ENCODE measurements at regions not wholly inside any gene's neighbourhood (a gene's known extent, or its start where the extent isn't known, plus 50 kb on each side); places are given as distances from the start of the nearest gene placed in this dataset.

GRCh38 chr2:8021921-8022320, 659.9 kb upstream of the ID2 start:
- no peaks in the 10 kb centered on the region for H3K4me1 ChIP-seq
- H3K4me2 ChIP-seq: no peak overlapping the region
- no peak overlapping the region for H2AFZ ChIP-seq (replicated peaks)
- Mint-ChIP-seq H3K9me3 (no peaks in the 10 kb centered on the region), H3K36me3 (no peaks in the 10 kb centered on the region), H3K4me3 (no peak overlapping the region), H3K27ac (no peak overlapping the region), H3K4me1 (peaks cover under 1% of the 10 kb centered on the region), H3K27me3 (ENCODE audit: insufficient read depth, low read depth) (peaks cover 2% of the 10 kb centered on the region)
- H3F3A ChIP-seq (ENCODE audit: low read depth): no peaks in the 10 kb centered on the region
- no peaks in the 10 kb centered on the region for H3K79me2 ChIP-seq (ENCODE audit: low read depth)
- H3K27me3 ChIP-seq: no peaks in the 10 kb centered on the region
- TF ChIP-seq EZH2 (IDR thresholded peaks at IDR 0.05): no peak
- no peak for TF ChIP-seq EZH2phosphoT487 (IDR thresholded peaks at IDR 0.05)
- no peak for TF ChIP-seq CTCF (IDR thresholded peaks at IDR 0.05)
- no peak overlapping the region for H3K4me3 ChIP-seq
- H3K9me3 ChIP-seq (ENCODE audit: low read depth): no peaks in the 10 kb centered on the region
- no peak for DNase-seq (ENCODE audit: low spot score)
- no peaks in the 10 kb centered on the region for H4K20me1 ChIP-seq (ENCODE audit: low read depth)
- no peaks in the 10 kb centered on the region for H3K36me3 ChIP-seq
- H3K9ac ChIP-seq: no peak overlapping the region
- no peak overlapping the region for H3K27ac ChIP-seq

- H3K27me3 Mint-ChIP-seq (ENCODE audit: insufficient read depth, low read depth): peaks cover 3% of the 10 kb centered on the region
- Histone ChIP-seq H3F3A (ENCODE audit: low read depth) (no peaks in the 10 kb centered on the region), H3K27ac (no peak overlapping the region), H4K20me1 (ENCODE audit: low read depth) (no peaks in the 10 kb centered on the region), H3K4me1 (no peaks in the 10 kb centered on the region), H3K4me2 (no peak overlapping the region), H3K27me3 (no peaks in the 10 kb centered on the region), H3K9me3 (ENCODE audit: low read depth) (no peaks in the 10 kb centered on the region), H3K79me2 (ENCODE audit: low read depth) (no peaks in the 10 kb centered on the region), H3K9ac (no peak overlapping the region), H3K36me3 (no peaks in the 10 kb centered on the region), H3K4me3 (no peak overlapping the region), H2AFZ (replicated peaks) (no peak overlapping the region)
- H3K4me1 Mint-ChIP-seq: no peaks in the 10 kb centered on the region
- no peak overlapping the region for H3K4me3 Mint-ChIP-seq
- DNase-seq (ENCODE audit: low spot score): no peak
- no peak overlapping the region for H3K27ac Mint-ChIP-seq
- H3K36me3 Mint-ChIP-seq: no peaks in the 10 kb centered on the region
- no peak for TF ChIP-seq EZH2phosphoT487 (IDR thresholded peaks at IDR 0.05)
- no peak for TF ChIP-seq EZH2 (IDR thresholded peaks at IDR 0.05)
- TF ChIP-seq CTCF (IDR thresholded peaks at IDR 0.05): no peak
- H3K9me3 Mint-ChIP-seq: no peaks in the 10 kb centered on the region
Measured at GRCh38 chr2:8022908-8023640, 658.8 kb upstream of the ID2 start.

- Histone ChIP-seq H3K79me2 (ENCODE audit: low read depth) (no peaks in the 10 kb centered on the region), H3K27ac (no peak overlapping the region), H4K20me1 (ENCODE audit: low read depth) (no peaks in the 10 kb centered on the region), H3F3A (ENCODE audit: low read depth) (no peaks in the 10 kb centered on the region), H2AFZ (replicated peaks) (no peak overlapping the region), H3K36me3 (no peaks in the 10 kb centered on the region), H3K9ac (no peak overlapping the region), H3K4me3 (no peak overlapping the region), H3K4me2 (no peak overlapping the region), H3K9me3 (ENCODE audit: low read depth) (no peaks in the 10 kb centered on the region), H3K4me1 (no peaks in the 10 kb centered on the region), H3K27me3 (no peaks in the 10 kb centered on the region)
- Mint-ChIP-seq H3K4me1 (no peaks in the 10 kb centered on the region), H3K27me3 (ENCODE audit: insufficient read depth, low read depth) (peaks cover 3% of the 10 kb centered on the region), H3K36me3 (no peaks in the 10 kb centered on the region), H3K4me3 (no peak overlapping the region), H3K27ac (no peak overlapping the region), H3K9me3 (no peaks in the 10 kb centered on the region)
- no peak for DNase-seq (ENCODE audit: low spot score)
- TF ChIP-seq EZH2phosphoT487 (IDR thresholded peaks at IDR 0.05): no peak
- TF ChIP-seq EZH2 (IDR thresholded peaks at IDR 0.05): no peak
- no peak for TF ChIP-seq CTCF (IDR thresholded peaks at IDR 0.05)
Measured at GRCh38 chr2:8024506-8024905, 657.4 kb upstream of the ID2 start.
